Left hindlimb (tissue), 1 donor: ENCODE measurements at regions not wholly inside any gene's neighbourhood (a gene's known extent, or its start where the extent isn't known, plus 50 kb on each side); places are given as distances from the start of the nearest gene placed in this dataset.
"Not testable (repeated sequence)": the region's sequence is repeated elsewhere in the genome, so short reads cannot be mapped to it uniquely, and the experiment has no call there.

Source experiments
- DNase-seq: peaks from one replicate; pipeline ENCODE4 v3.0.0-alpha.2; 2018

DNA sequence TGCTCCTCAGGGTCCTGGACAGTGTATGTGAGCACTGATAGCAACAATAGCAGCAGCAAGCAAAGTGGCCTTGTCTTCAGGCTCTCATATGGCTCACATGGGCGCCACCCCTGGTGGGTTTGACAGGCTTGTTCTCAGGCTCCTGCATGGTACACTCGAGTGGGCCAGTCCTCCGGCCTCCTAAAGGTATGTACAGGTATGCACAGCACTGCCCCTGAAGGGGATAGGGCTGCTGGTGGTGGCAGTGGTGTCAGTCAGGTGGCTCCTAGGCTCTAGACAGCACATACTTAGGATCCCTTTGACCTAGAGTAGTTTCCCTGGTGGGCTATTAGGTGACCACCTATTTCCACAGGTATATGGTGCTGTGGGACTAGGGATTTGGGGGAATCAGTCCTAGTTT lies 79.8 kb downstream of the LGALS9B start:
- peak; percentile 20 for DNase-seq

- DNase-seq, result peak; percentile 33
Measured at GRCh38 chr17:20381358-20382300, 85.7 kb downstream of the LGALS9B start.

- DNase-seq, result not testable (repeated sequence)
Measured at GRCh38 chr17:20380625-20381024, 86.7 kb downstream of the LGALS9B start.

DNA sequence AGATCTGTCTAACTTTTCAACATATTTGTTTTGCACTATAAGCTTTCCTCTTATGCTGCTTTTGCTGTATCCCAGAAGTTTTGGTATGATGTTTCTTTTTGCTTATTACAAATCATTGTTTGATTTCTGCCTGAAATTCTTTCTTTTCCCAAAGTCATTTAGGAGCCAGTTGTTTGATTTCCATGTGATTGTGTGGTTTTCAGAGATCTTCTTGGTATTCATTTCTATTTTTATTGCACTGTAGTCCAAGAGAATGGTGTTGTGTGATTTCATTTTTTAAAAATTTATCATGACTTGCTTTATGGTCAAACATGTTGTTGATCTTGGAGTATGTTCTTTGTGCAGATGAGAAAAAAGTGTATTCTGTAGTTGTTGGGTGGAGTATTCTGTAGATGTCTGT lies 88.1 kb downstream of the LGALS9B start:
- DNase-seq, result not testable (repeated sequence)

DNA sequence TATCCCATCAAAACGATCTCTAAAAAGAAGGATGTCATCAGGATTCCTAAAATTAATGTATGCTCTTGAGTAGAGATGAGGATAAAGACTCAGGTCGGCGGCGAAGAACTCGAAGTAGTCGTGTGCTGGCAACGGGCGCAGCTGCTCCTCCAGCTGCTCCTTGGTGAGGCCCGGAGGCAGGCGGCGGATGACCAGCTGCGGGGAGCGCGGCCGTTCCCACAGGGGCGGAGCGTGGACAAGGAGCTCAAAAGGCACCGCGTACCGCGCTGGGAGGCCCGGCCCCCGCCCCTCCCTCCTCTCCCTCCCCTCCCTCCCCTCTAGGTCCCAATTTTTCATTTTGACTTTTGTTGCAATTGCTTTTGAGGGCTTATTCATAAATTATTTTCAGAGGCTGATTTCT lies 90.7 kb downstream of the LGALS9B start:
- peak; percentile 60 for DNase-seq

DNA sequence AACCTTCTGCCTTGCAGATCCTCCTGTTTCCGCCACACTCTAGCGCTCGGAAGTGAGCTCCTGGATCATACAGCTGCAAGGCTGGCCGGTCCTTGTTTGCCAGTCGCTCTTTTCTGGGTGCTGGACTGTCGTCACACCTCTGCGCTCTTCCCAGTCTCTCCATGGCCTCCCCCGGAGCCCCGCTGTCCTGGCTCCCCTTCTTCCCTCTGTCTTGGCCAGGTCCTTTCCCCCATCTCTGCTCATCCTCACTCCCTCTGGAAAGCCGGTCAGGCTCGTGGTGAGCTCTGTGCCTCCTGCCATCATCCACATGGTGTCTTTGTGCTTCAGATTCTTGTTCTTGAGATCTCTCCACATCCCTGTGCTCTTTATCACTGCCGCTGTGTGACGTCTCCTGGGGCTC lies 91.6 kb downstream of the LGALS9B start:
- DNase-seq, result not testable (repeated sequence)
